ENCODE measurements at regions not wholly inside any gene's neighbourhood (a gene's known extent, or its start where the extent isn't known, plus 50 kb on each side); places are given as distances from the start of the nearest gene placed in this dataset.

- H3K4me3 ChIP-seq (ENCODE audit: low read length), result no peak overlapping the region
- no CpG with 5 or more reads among the region's 1 CpG for WGBS (ENCODE audit: insufficient coverage, low lambda C conversion rate)
- no peaks in the 10 kb centered on the region for H3K36me3 ChIP-seq (ENCODE audit: control insufficient read depth, insufficient read depth, low read length)
- no peak for DNase-seq
- no peaks in the 10 kb centered on the region for H3K4me1 ChIP-seq (ENCODE audit: control insufficient read depth, insufficient read depth, low read length)
- no peak overlapping the region for H3K27ac ChIP-seq (ENCODE audit: low read length)
- H3K9me3 ChIP-seq (ENCODE audit: control insufficient read depth, low read depth, low read length), result no peaks in the 10 kb centered on the region
- H3K27me3 ChIP-seq (ENCODE audit: control insufficient read depth, insufficient read depth, low read length), result no peaks in the 10 kb centered on the region
These were observed 190.2 kb downstream of the GPAM start for GRCh38 chr10:111993321-111993720.

- DNase-seq, result no peak
- Histone ChIP-seq H3K4me1 (ENCODE audit: control insufficient read depth, insufficient read depth, low read length) (no peaks in the 10 kb centered on the region), H3K36me3 (ENCODE audit: control insufficient read depth, insufficient read depth, low read length) (no peaks in the 10 kb centered on the region), H3K4me3 (ENCODE audit: low read length) (no peak overlapping the region), H3K27me3 (ENCODE audit: control insufficient read depth, insufficient read depth, low read length) (no peaks in the 10 kb centered on the region), H3K27ac (ENCODE audit: low read length) (no peak overlapping the region), H3K9me3 (ENCODE audit: control insufficient read depth, low read depth, low read length) (no peaks in the 10 kb centered on the region)
- WGBS (ENCODE audit: insufficient coverage, low lambda C conversion rate), result no CpG with 5 or more reads among the region's 4 CpGs
These were observed 189.6 kb downstream of the GPAM start for GRCh38 chr10:111993872-111994426.

GRCh38 chr10:111996103-111996502, 187.5 kb downstream of the GPAM start:
- Histone ChIP-seq H3K27me3 (ENCODE audit: control insufficient read depth, insufficient read depth, low read length) (no peaks in the 10 kb centered on the region), H3K27ac (ENCODE audit: low read length) (no peak overlapping the region), H3K36me3 (ENCODE audit: control insufficient read depth, insufficient read depth, low read length) (no peaks in the 10 kb centered on the region), H3K9me3 (ENCODE audit: control insufficient read depth, low read depth, low read length) (no peaks in the 10 kb centered on the region), H3K4me1 (ENCODE audit: control insufficient read depth, insufficient read depth, low read length) (no peaks in the 10 kb centered on the region), H3K4me3 (ENCODE audit: low read length) (no peak overlapping the region)
- DNase-seq, result no peak
- WGBS (ENCODE audit: insufficient coverage, low lambda C conversion rate), result no CpG with 5 or more reads among the region's 2 CpGs

- no peaks in the 10 kb centered on the region for H3K4me1 ChIP-seq (ENCODE audit: control insufficient read depth, insufficient read depth, low read length)
- H3K27ac ChIP-seq (ENCODE audit: low read length), result no peak overlapping the region
- no peak overlapping the region for H3K4me3 ChIP-seq (ENCODE audit: low read length)
- no CpG with 5 or more reads among the region's 7 CpGs for WGBS (ENCODE audit: insufficient coverage, low lambda C conversion rate)
- H3K36me3 ChIP-seq (ENCODE audit: control insufficient read depth, insufficient read depth, low read length), result no peaks in the 10 kb centered on the region
- no peak for DNase-seq
- no peaks in the 10 kb centered on the region for H3K9me3 ChIP-seq (ENCODE audit: control insufficient read depth, low read depth, low read length)
- no peaks in the 10 kb centered on the region for H3K27me3 ChIP-seq (ENCODE audit: control insufficient read depth, insufficient read depth, low read length)
These were observed 184.8 kb downstream of the GPAM start for GRCh38 chr10:111998728-111999127.

GRCh38 chr10:111999205-111999914, 184.2 kb downstream of the GPAM start:
- no peaks in the 10 kb centered on the region for H3K36me3 ChIP-seq (ENCODE audit: control insufficient read depth, insufficient read depth, low read length)
- no peaks in the 10 kb centered on the region for H3K4me1 ChIP-seq (ENCODE audit: control insufficient read depth, insufficient read depth, low read length)
- H3K27ac ChIP-seq (ENCODE audit: low read length), result no peak overlapping the region
- H3K27me3 ChIP-seq (ENCODE audit: control insufficient read depth, insufficient read depth, low read length), result no peaks in the 10 kb centered on the region
- DNase-seq, result no peak
- no peaks in the 10 kb centered on the region for H3K9me3 ChIP-seq (ENCODE audit: control insufficient read depth, low read depth, low read length)
- WGBS (ENCODE audit: insufficient coverage, low lambda C conversion rate), result no CpG with 5 or more reads among the region's 4 CpGs
- H3K4me3 ChIP-seq (ENCODE audit: low read length), result no peak overlapping the region

- Histone ChIP-seq H3K27ac (ENCODE audit: low read length) (no peak overlapping the region), H3K9me3 (ENCODE audit: control insufficient read depth, low read depth, low read length) (no peaks in the 10 kb centered on the region), H3K27me3 (ENCODE audit: control insufficient read depth, insufficient read depth, low read length) (no peaks in the 10 kb centered on the region), H3K4me1 (ENCODE audit: control insufficient read depth, insufficient read depth, low read length) (no peaks in the 10 kb centered on the region), H3K36me3 (ENCODE audit: control insufficient read depth, insufficient read depth, low read length) (no peaks in the 10 kb centered on the region), H3K4me3 (ENCODE audit: low read length) (no peak overlapping the region)
- WGBS (ENCODE audit: insufficient coverage, low lambda C conversion rate), result no CpG with 5 or more reads among the region's 3 CpGs
- DNase-seq, result no peak
These were observed 183.7 kb downstream of the GPAM start for GRCh38 chr10:111999915-112000302.

GRCh38 chr10:112000466-112000865, 183.1 kb downstream of the GPAM start:
- DNase-seq, result no peak

GRCh38 chr10:112002206-112002605, 181.4 kb downstream of the GPAM start:
- no peaks in the 10 kb centered on the region for H3K27me3 ChIP-seq (ENCODE audit: control insufficient read depth, insufficient read depth, low read length)
- no peak overlapping the region for H3K4me3 ChIP-seq (ENCODE audit: low read length)
- no peaks in the 10 kb centered on the region for H3K9me3 ChIP-seq (ENCODE audit: control insufficient read depth, low read depth, low read length)
- no CpG with 5 or more reads among the region's 3 CpGs for WGBS (ENCODE audit: insufficient coverage, low lambda C conversion rate)
- no peak overlapping the region for H3K27ac ChIP-seq (ENCODE audit: low read length)
- DNase-seq, result peak; percentile 5
- H3K4me1 ChIP-seq (ENCODE audit: control insufficient read depth, insufficient read depth, low read length), result no peaks in the 10 kb centered on the region
- no peaks in the 10 kb centered on the region for H3K36me3 ChIP-seq (ENCODE audit: control insufficient read depth, insufficient read depth, low read length)

More at GRCh38 chr10:112000466-112000865, 183.1 kb downstream of the GPAM start:
- Histone ChIP-seq H3K4me1 (ENCODE audit: control insufficient read depth, insufficient read depth, low read length) (no peaks in the 10 kb centered on the region), H3K27me3 (ENCODE audit: control insufficient read depth, insufficient read depth, low read length) (no peaks in the 10 kb centered on the region), H3K4me3 (ENCODE audit: low read length) (no peak overlapping the region), H3K27ac (ENCODE audit: low read length) (no peak overlapping the region), H3K36me3 (ENCODE audit: control insufficient read depth, insufficient read depth, low read length) (no peaks in the 10 kb centered on the region), H3K9me3 (ENCODE audit: control insufficient read depth, low read depth, low read length) (no peaks in the 10 kb centered on the region)
- no CpG with 5 or more reads among the region's 2 CpGs for WGBS (ENCODE audit: insufficient coverage, low lambda C conversion rate)

GRCh38 chr10:112004075-112004474, 179.5 kb downstream of the GPAM start:
- Histone ChIP-seq H3K9me3 (ENCODE audit: control insufficient read depth, low read depth, low read length) (no peaks in the 10 kb centered on the region), H3K4me1 (ENCODE audit: control insufficient read depth, insufficient read depth, low read length) (no peaks in the 10 kb centered on the region), H3K36me3 (ENCODE audit: control insufficient read depth, insufficient read depth, low read length) (no peaks in the 10 kb centered on the region), H3K27me3 (ENCODE audit: control insufficient read depth, insufficient read depth, low read length) (no peaks in the 10 kb centered on the region), H3K27ac (ENCODE audit: low read length) (no peak overlapping the region), H3K4me3 (ENCODE audit: low read length) (no peak overlapping the region)
- no CpG with 5 or more reads among the region's 4 CpGs for WGBS (ENCODE audit: insufficient coverage, low lambda C conversion rate)
- DNase-seq, result no peak

GRCh38 chr10:112005044-112005443, 178.5 kb downstream of the GPAM start:
- no peaks in the 10 kb centered on the region for H3K36me3 ChIP-seq (ENCODE audit: control insufficient read depth, insufficient read depth, low read length)
- no peak for DNase-seq
- H3K27ac ChIP-seq (ENCODE audit: low read length), result no peak overlapping the region
- H3K9me3 ChIP-seq (ENCODE audit: control insufficient read depth, low read depth, low read length), result no peaks in the 10 kb centered on the region
- no peaks in the 10 kb centered on the region for H3K27me3 ChIP-seq (ENCODE audit: control insufficient read depth, insufficient read depth, low read length)
- 71% methylated on average over 2 of the region's 3 CpGs for WGBS (ENCODE audit: insufficient coverage, low lambda C conversion rate)
- no peak overlapping the region for H3K4me3 ChIP-seq (ENCODE audit: low read length)
- H3K4me1 ChIP-seq (ENCODE audit: control insufficient read depth, insufficient read depth, low read length), result no peaks in the 10 kb centered on the region

- no peaks in the 10 kb centered on the region for H3K4me1 ChIP-seq (ENCODE audit: control insufficient read depth, insufficient read depth, low read length)
- no peak overlapping the region for H3K27ac ChIP-seq (ENCODE audit: low read length)
- no peaks in the 10 kb centered on the region for H3K36me3 ChIP-seq (ENCODE audit: control insufficient read depth, insufficient read depth, low read length)
- no peaks in the 10 kb centered on the region for H3K27me3 ChIP-seq (ENCODE audit: control insufficient read depth, insufficient read depth, low read length)
- no peak overlapping the region for H3K4me3 ChIP-seq (ENCODE audit: low read length)
- no CpG with 5 or more reads among the region's 2 CpGs for WGBS (ENCODE audit: insufficient coverage, low lambda C conversion rate)
- DNase-seq, result no peak
- H3K9me3 ChIP-seq (ENCODE audit: control insufficient read depth, low read depth, low read length), result no peaks in the 10 kb centered on the region
These were observed 177.2 kb downstream of the GPAM start for GRCh38 chr10:112006407-112006806.
